Thyroid gland (tissue), 4 donors: ENCODE measurements at regions not wholly inside any gene's neighbourhood (a gene's known extent, or its start where the extent isn't known, plus 50 kb on each side); places are given as distances from the start of the nearest gene placed in this dataset.

Source experiments
- CTCF ChIP-seq, 6 experiments: fragments of 200-600 bp in 3 of 6; fragments of 450-650 bp in 3 of 6; sonication (generic) in 3 of 6; IDR thresholded peaks; one replicate each; pipeline ENCODE4 v1.5.1; 2016 to 2019; ENCODE audit warnings: antibody characterized with exemption in 6 of 6, mild to moderate bottlenecking in 2 of 6, inconsistent platforms in 1 of 6, moderate library complexity in 1 of 6
- POLR2A ChIP-seq, 2 donors: fragments of 450-650 bp; IDR thresholded peaks; one replicate each; pipeline ENCODE4 v1.6.1; 2017; ENCODE audit warnings: antibody characterized with exemption in 2 of 2, mild to moderate bottlenecking in 2 of 2, moderate library complexity in 1 of 2

GRCh38 chr2:78553866-78554647, 471.4 kb upstream of the REG3G start:
- TF ChIP-seq POLR2A (IDR thresholded peaks at IDR 0.05) (no peak), CTCF (IDR thresholded peaks at IDR 0.05) (no peak)
